ENCODE measurements at regions not wholly inside any gene's neighbourhood (a gene's known extent, or its start where the extent isn't known, plus 50 kb on each side); places are given as distances from the start of the nearest gene placed in this dataset.

- no peak for ATAC-seq
These were observed 1622.5 kb downstream of the MAT2B start for GRCh38 chr5:165127941-165128340.

DNA sequence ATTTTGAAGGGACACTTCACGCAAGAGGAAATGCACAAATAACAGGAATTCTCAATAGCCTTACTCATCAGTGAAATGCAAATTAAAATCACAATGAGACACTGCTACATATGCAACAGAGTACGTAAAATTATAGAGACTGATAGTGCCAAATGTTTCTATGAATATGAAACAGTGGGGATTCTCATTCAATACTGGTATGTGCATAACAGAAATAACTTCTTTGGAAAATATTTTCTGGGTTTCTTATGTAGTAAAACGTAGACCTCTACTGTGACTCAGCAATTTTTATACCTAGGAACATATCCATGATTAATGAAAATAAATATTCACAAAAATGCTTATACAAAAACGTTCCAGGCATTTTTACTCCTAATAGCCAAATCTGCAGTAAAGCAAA is 1625.2 kb downstream of the MAT2B start:
- no peak for ATAC-seq
- TF ChIP-seq ZNF70 (CRISPR knock-in tag; IDR thresholded peaks at IDR 0.05), result no peak
- TF ChIP-seq ESRRG (CRISPR knock-in tag; IDR thresholded peaks at IDR 0.05), result no peak
- no peak for TF ChIP-seq ZFP3 (CRISPR knock-in tag; IDR thresholded peaks at IDR 0.05)
- TF ChIP-seq PPARA (CRISPR knock-in tag; IDR thresholded peaks at IDR 0.05; ENCODE audit: borderline replicate concordance), result no peak
- no peak for TF ChIP-seq CSRNP3 (CRISPR knock-in tag; IDR thresholded peaks at IDR 0.05)
- TF ChIP-seq PATZ1 (CRISPR knock-in tag; IDR thresholded peaks at IDR 0.05; ENCODE audit: borderline replicate concordance), result no peak
- TF ChIP-seq ZC3H10 (CRISPR knock-in tag; IDR thresholded peaks at IDR 0.05), result no peak

More at GRCh38 chr5:165127941-165128340, 1622.5 kb downstream of the MAT2B start:
- no peak for TF ChIP-seq ZNF70 (CRISPR knock-in tag; IDR thresholded peaks at IDR 0.05)
- TF ChIP-seq ZFP3 (CRISPR knock-in tag; IDR thresholded peaks at IDR 0.05), result no peak
- TF ChIP-seq PPARA (CRISPR knock-in tag; IDR thresholded peaks at IDR 0.05; ENCODE audit: borderline replicate concordance), result no peak
- no peak for TF ChIP-seq RARB (CRISPR knock-in tag; IDR thresholded peaks at IDR 0.05)
- TF ChIP-seq, protein P1, sequence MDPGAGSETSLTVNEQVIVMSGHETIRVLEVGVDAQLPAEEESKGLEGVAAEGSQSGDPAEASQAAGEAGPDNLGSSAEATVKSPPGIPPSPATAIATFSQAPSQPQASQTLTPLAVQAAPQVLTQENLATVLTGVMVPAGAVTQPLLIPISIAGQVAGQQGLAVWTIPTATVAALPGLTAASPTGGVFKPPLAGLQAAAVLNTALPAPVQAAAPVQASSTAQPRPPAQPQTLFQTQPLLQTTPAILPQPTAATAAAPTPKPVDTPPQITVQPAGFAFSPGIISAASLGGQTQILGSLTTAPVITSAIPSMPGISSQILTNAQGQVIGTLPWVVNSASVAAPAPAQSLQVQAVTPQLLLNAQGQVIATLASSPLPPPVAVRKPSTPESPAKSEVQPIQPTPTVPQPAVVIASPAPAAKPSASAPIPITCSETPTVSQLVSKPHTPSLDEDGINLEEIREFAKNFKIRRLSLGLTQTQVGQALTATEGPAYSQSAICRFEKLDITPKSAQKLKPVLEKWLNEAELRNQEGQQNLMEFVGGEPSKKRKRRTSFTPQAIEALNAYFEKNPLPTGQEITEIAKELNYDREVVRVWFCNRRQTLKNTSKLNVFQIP (CRISPR knock-in tag; IDR thresholded peaks at IDR 0.05; ENCODE audit: borderline replicate concordance, low read depth), result no peak
- no peak for TF ChIP-seq CSRNP3 (CRISPR knock-in tag; IDR thresholded peaks at IDR 0.05)
- TF ChIP-seq ZNF565 (CRISPR knock-in tag; conservative IDR thresholded peaks at IDR 0.05; ENCODE audit: low read depth), result no peak
- no peak for TF ChIP-seq TOX (CRISPR knock-in tag; IDR thresholded peaks at IDR 0.05; ENCODE audit: borderline replicate concordance)
- TF ChIP-seq ZFP30 (CRISPR knock-in tag; IDR thresholded peaks at IDR 0.05), result no peak
- no peak for TF ChIP-seq ESRRG (CRISPR knock-in tag; IDR thresholded peaks at IDR 0.05)
- no peak for TF ChIP-seq SNAI2 (CRISPR knock-in tag; IDR thresholded peaks at IDR 0.05)
- no peak for TF ChIP-seq TCF4 (CRISPR knock-in tag; IDR thresholded peaks at IDR 0.05; ENCODE audit: borderline replicate concordance)
- no peak for TF ChIP-seq ISL1 (CRISPR knock-in tag; IDR thresholded peaks at IDR 0.05)
- TF ChIP-seq, protein P2, sequence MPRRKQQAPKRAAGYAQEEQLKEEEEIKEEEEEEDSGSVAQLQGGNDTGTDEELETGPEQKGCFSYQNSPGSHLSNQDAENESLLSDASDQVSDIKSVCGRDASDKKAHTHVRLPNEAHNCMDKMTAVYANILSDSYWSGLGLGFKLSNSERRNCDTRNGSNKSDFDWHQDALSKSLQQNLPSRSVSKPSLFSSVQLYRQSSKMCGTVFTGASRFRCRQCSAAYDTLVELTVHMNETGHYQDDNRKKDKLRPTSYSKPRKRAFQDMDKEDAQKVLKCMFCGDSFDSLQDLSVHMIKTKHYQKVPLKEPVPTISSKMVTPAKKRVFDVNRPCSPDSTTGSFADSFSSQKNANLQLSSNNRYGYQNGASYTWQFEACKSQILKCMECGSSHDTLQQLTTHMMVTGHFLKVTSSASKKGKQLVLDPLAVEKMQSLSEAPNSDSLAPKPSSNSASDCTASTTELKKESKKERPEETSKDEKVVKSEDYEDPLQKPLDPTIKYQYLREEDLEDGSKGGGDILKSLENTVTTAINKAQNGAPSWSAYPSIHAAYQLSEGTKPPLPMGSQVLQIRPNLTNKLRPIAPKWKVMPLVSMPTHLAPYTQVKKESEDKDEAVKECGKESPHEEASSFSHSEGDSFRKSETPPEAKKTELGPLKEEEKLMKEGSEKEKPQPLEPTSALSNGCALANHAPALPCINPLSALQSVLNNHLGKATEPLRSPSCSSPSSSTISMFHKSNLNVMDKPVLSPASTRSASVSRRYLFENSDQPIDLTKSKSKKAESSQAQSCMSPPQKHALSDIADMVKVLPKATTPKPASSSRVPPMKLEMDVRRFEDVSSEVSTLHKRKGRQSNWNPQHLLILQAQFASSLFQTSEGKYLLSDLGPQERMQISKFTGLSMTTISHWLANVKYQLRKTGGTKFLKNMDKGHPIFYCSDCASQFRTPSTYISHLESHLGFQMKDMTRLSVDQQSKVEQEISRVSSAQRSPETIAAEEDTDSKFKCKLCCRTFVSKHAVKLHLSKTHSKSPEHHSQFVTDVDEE (CRISPR knock-in tag; IDR thresholded peaks at IDR 0.05), result no peak
- no peak for TF ChIP-seq ARNTL (CRISPR knock-in tag; IDR thresholded peaks at IDR 0.05; ENCODE audit: borderline replicate concordance, low read depth)
- no peak for TF ChIP-seq GLIS3 (CRISPR knock-in tag; IDR thresholded peaks at IDR 0.05)
- no peak for TF ChIP-seq ZNF8 (CRISPR knock-in tag; IDR thresholded peaks at IDR 0.05)

DNA sequence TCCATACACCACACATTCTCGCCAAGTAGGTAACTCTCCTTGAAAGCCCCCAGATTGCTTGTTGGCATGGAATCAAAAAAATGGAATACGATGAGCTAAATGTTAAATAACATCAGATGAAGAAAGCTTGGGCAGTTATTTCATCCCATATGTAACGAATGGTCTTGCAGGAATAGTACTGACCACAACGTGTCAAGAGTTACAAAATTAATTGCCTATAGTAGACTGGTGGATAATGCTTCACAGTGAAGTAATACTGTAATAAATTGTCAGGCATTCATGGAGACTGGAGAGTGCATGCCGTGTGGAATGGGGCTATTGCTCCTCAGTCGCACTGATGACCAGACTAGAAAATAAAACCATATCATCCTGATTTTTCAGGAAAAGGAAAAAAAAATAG is 1628.7 kb downstream of the MAT2B start:
- ATAC-seq, result no peak
- TF ChIP-seq ESRRG (CRISPR knock-in tag; IDR thresholded peaks at IDR 0.05) (no peak), ZNF565 (CRISPR knock-in tag; conservative IDR thresholded peaks at IDR 0.05; ENCODE audit: low read depth) (no peak), ZFP3 (CRISPR knock-in tag; IDR thresholded peaks at IDR 0.05) (no peak), ZFP30 (CRISPR knock-in tag; IDR thresholded peaks at IDR 0.05) (no peak), TOX (CRISPR knock-in tag; IDR thresholded peaks at IDR 0.05; ENCODE audit: borderline replicate concordance) (no peak), GLIS3 (CRISPR knock-in tag; IDR thresholded peaks at IDR 0.05) (no peak), TCF4 (CRISPR knock-in tag; IDR thresholded peaks at IDR 0.05; ENCODE audit: borderline replicate concordance) (no peak), ZC3H10 (CRISPR knock-in tag; IDR thresholded peaks at IDR 0.05) (no peak), CSDC2 (CRISPR knock-in tag; IDR thresholded peaks at IDR 0.05) (no peak), OSR1 (CRISPR knock-in tag; IDR thresholded peaks at IDR 0.05) (no peak), ARNTL (CRISPR knock-in tag; IDR thresholded peaks at IDR 0.05; ENCODE audit: borderline replicate concordance, low read depth) (no peak), ZNF8 (CRISPR knock-in tag; IDR thresholded peaks at IDR 0.05) (no peak), SNAI2 (CRISPR knock-in tag; IDR thresholded peaks at IDR 0.05) (no peak), ISL1 (CRISPR knock-in tag; IDR thresholded peaks at IDR 0.05) (no peak)
- TF ChIP-seq, protein P2 (CRISPR knock-in tag; IDR thresholded peaks at IDR 0.05), result no peak
- TF ChIP-seq, protein P1 (CRISPR knock-in tag; IDR thresholded peaks at IDR 0.05; ENCODE audit: borderline replicate concordance, low read depth), result no peak

Data from SK-N-SH treated with all-trans-retinoic acid at 6 μM for 48 hours (cell line).